ENCODE measurements at regions not wholly inside any gene's neighbourhood (a gene's known extent, or its start where the extent isn't known, plus 50 kb on each side); places are given as distances from the start of the nearest gene placed in this dataset.

GRCh38 chr4:166493924-166494345 lies 620.9 kb downstream of the TLL1 start:
- no peak overlapping the region for H3K27ac ChIP-seq (ENCODE audit: low read depth, low read length)
- H2AFZ ChIP-seq (ENCODE audit: low read length), result no peak overlapping the region; the same call in 1 of the 2 replicates
- no peak for DNase-seq (ENCODE audit: low read depth in 1 of 2, low spot score in 2 of 2)
- H4K8ac ChIP-seq (ENCODE audit: extremely low read depth, insufficient read depth, low read length), result no peak overlapping the region
- no peak overlapping the region for H3K9ac ChIP-seq (replicated peaks in 1 of 4; ENCODE audit: extremely low read depth in 1 of 4, low read depth in 3 of 4, low read length in 3 of 4)
- H3K79me2 ChIP-seq (ENCODE audit: control insufficient read depth in 1 of 2, insufficient read depth in 2 of 2, low read length in 2 of 2), result no peaks in the 10 kb centered on the region
- WGBS, 2 experiments (ENCODE audit: extremely low coverage in 1 of 2, insufficient coverage in 1 of 2, insufficient read length in 1 of 2, insufficient replicate concordance in 2 of 2, low coverage in 1 of 2, low lambda C conversion rate in 2 of 2, missing lambda C conversion rate in 1 of 2), result 89% methylated on average over 2 of the region's 2 CpGs; no CpG with 5 or more reads in 1 of the 2 experiments
- no peak overlapping the region for H2BK12ac ChIP-seq (ENCODE audit: low read depth, low read length)
- no peak overlapping the region for H2BK20ac ChIP-seq (ENCODE audit: low read length)
- no peaks in the 10 kb centered on the region for H3K27me3 ChIP-seq (replicated peaks in 1 of 4; ENCODE audit: control insufficient read depth in 3 of 4, extremely low read depth in 1 of 4, insufficient read depth in 3 of 4, low read length in 3 of 4)
- no peak overlapping the region for H3K4ac ChIP-seq (replicated peaks; ENCODE audit: insufficient read length, low read depth, low read length)
- no peak for FAIRE-seq
- H3K18ac ChIP-seq (ENCODE audit: extremely low read depth, low read length), result no peak overlapping the region
- no peak overlapping the region for H2BK5ac ChIP-seq (ENCODE audit: low read depth, low read length)
- no peaks in the 10 kb centered on the region for H3K79me1 ChIP-seq (ENCODE audit: low read depth, low read length)
- H3K9me3 ChIP-seq (ENCODE audit: insufficient read depth in 2 of 2, low read depth in 1 of 2, low read length in 1 of 2), result no peaks in the 10 kb centered on the region
- H4K5ac ChIP-seq (ENCODE audit: insufficient read length, low read depth, low read length), result no peak overlapping the region
- ChIA-PET CTCF (ENCODE audit: partially characterized antibody) (interaction anchor here (1.9 kb wide), 1 partner anchor 24 kb away, joined by 4 read pairs; no protein-coding TSS in a partner anchor), POLR2A (ENCODE audit: partially characterized antibody) (no interaction called here)
- H3K4me2 ChIP-seq (ENCODE audit: insufficient read depth in 1 of 2, low read depth in 2 of 2, low read length in 2 of 2), result no peak overlapping the region
- H3K14ac ChIP-seq (ENCODE audit: insufficient read length), result no peak overlapping the region
- H4K91ac ChIP-seq (replicated peaks; ENCODE audit: insufficient read length, low read length), result no peak overlapping the region
- TF ChIP-seq TAF1 (IDR thresholded peaks at IDR 0.05; ENCODE audit: low read depth, low read length) (no peak), JUND (IDR thresholded peaks at IDR 0.05; ENCODE audit: low read length) (no peak), EZH2 (IDR thresholded peaks at IDR 0.05; ENCODE audit: low read depth, low read length, severe bottlenecking) (no peak), POLR2AphosphoS5 (IDR thresholded peaks at IDR 0.05; ENCODE audit: low read depth, low read length) (no peak), SIRT6 (IDR thresholded peaks at IDR 0.05; ENCODE audit: low read length) (no peak), KDM1A (IDR thresholded peaks at IDR 0.05; ENCODE audit: borderline replicate concordance, low read length) (no peak), RAD21 (IDR thresholded peaks at IDR 0.05 in 1 of 2, conservative IDR thresholded peaks at IDR 0.05 in 1 of 2; ENCODE audit: low read depth in 2 of 2, low read length in 2 of 2) (no peak), KDM4A (IDR thresholded peaks at IDR 0.05; ENCODE audit: low read depth, low read length, severe bottlenecking) (no peak), CEBPB (IDR thresholded peaks at IDR 0.05; ENCODE audit: low read depth, low read length) (no peak), SIN3A (conservative IDR thresholded peaks at IDR 0.05 in 1 of 2, IDR thresholded peaks at IDR 0.05 in 1 of 2; ENCODE audit: low read depth in 1 of 2, low read length in 2 of 2) (no peak), BACH1 (IDR thresholded peaks at IDR 0.05; ENCODE audit: low read length) (no peak), MAX (IDR thresholded peaks at IDR 0.05) (no peak), POLR2A (IDR thresholded peaks at IDR 0.05; ENCODE audit: control extremely low read depth in 1 of 2, low read depth in 2 of 2, low read length in 2 of 2) (no peak)
- no peak overlapping the region for H3K23ac ChIP-seq (ENCODE audit: insufficient read length)
- H3K56ac ChIP-seq (replicated peaks; ENCODE audit: insufficient read length, low read depth, low read length), result no peak overlapping the region
- H4K20me1 ChIP-seq (replicated peaks in 1 of 2; ENCODE audit: control insufficient read depth in 1 of 2, insufficient read depth in 2 of 2, low read length in 2 of 2), result no peaks in the 10 kb centered on the region
- no peaks in the 10 kb centered on the region for H3K4me1 ChIP-seq (replicated peaks in 1 of 4; ENCODE audit: control insufficient read depth in 3 of 4, insufficient read depth in 4 of 4, low read length in 3 of 4)
- H3K36me3 ChIP-seq (ENCODE audit: control insufficient read depth in 2 of 4, insufficient read depth in 4 of 4, low read length in 3 of 4), result no peaks in the 10 kb centered on the region
- no peak overlapping the region for H2BK15ac ChIP-seq (ENCODE audit: low read length)
- no peak overlapping the region for H2BK120ac ChIP-seq (replicated peaks; ENCODE audit: low read depth, low read length)
- no peak overlapping the region for H3K4me3 ChIP-seq (ENCODE audit: extremely low read depth in 1 of 4, insufficient read depth in 2 of 4, low read depth in 3 of 4, low read length in 4 of 4)
- H2AK5ac ChIP-seq (ENCODE audit: low read depth, low read length), result no peak overlapping the region
- H3K23me2 ChIP-seq (ENCODE audit: low read depth, low read length), result no peaks in the 10 kb centered on the region
